Loucy (cell line): ENCODE measurements at regions not wholly inside any gene's neighbourhood (a gene's known extent, or its start where the extent isn't known, plus 50 kb on each side); places are given as distances from the start of the nearest gene placed in this dataset.

Experiments
- EZH2phosphoT487 ChIP-seq: fragments of 200-600 bp; IDR thresholded peaks from 2 replicates; pipeline ENCODE4 v1.6.1; 2018; ENCODE audit warnings: antibody characterized with exemption, mild to moderate bottlenecking, moderate library complexity, borderline replicate concordance
- TF ChIP-seq, protein P1 (sequence below): fragments of 200-600 bp; sonication (generic); conservative IDR thresholded peaks from 2 replicates; pipeline ENCODE4 v1.5.1; 2014; ENCODE audit warnings: mild to moderate bottlenecking, antibody characterized with exemption, low read length

DNA sequence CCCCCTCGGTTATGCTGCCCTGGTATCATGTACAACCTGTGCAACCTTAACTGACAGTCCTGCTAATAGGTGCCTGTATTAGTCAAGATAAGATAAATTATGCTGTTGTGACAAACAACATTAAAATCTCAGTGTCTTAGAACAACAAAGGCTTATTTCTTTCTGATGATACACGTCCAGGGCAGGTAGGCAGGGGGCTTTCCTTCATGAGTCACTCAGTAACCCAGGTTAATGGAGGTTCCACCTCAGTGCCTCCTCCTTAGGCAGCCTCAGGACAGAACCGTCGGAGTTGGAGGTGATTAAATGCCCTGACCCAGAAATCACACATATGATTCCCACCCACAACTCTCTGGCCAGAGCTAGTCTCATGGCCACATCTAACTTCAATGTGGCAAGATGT, 94.6 kb upstream of the CASZ1 start:
- TF ChIP-seq, protein P1, sequence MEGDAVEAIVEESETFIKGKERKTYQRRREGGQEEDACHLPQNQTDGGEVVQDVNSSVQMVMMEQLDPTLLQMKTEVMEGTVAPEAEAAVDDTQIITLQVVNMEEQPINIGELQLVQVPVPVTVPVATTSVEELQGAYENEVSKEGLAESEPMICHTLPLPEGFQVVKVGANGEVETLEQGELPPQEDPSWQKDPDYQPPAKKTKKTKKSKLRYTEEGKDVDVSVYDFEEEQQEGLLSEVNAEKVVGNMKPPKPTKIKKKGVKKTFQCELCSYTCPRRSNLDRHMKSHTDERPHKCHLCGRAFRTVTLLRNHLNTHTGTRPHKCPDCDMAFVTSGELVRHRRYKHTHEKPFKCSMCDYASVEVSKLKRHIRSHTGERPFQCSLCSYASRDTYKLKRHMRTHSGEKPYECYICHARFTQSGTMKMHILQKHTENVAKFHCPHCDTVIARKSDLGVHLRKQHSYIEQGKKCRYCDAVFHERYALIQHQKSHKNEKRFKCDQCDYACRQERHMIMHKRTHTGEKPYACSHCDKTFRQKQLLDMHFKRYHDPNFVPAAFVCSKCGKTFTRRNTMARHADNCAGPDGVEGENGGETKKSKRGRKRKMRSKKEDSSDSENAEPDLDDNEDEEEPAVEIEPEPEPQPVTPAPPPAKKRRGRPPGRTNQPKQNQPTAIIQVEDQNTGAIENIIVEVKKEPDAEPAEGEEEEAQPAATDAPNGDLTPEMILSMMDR = no peak
- TF ChIP-seq EZH2phosphoT487 = no peak
